ENCODE measurements at regions not wholly inside any gene's neighbourhood (a gene's known extent, or its start where the extent isn't known, plus 50 kb on each side); places are given as distances from the start of the nearest gene placed in this dataset.

DNA sequence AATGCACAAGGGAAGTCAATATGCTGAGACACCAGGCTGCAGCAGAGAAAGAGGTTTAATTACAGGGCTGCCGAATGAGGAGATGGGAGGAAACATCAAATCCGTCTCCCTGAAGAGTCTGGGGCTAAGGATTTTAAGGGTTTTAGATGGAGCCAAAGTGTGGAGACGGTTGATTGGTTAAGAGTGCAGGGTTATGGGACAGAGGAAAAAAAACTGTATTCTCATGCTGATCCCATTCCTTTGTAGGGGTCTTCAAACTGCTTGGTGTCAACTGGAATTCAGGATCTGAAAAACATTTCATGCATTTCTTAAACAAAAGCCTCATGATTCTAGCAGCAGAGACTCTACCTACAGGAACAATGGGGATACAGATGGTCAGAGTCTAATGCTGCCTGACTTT is 96.1 kb upstream of the SYNDIG1 start:
- ATAC-seq (ENCODE audit: low read depth): no peak
- H3K4me3 Mint-ChIP-seq: no peak overlapping the region
- H3K4me1 Mint-ChIP-seq: no peaks in the 10 kb centered on the region
- CTCF ChIA-PET: no interaction called here
- Histone ChIP-seq H3K79me2 (ENCODE audit: control insufficient read depth, insufficient read depth, low read length) (no peaks in the 10 kb centered on the region), H3K9me3 (ENCODE audit: control extremely low read depth in 1 of 3, control insufficient read depth in 2 of 3, insufficient read depth in 1 of 3, low read length in 2 of 3) (no peaks in the 10 kb centered on the region), H3K4me2 (replicated peaks; ENCODE audit: low read depth, low read length, poor library complexity, severe bottlenecking) (no peak overlapping the region), H3K4me1 (ENCODE audit: control insufficient read depth in 2 of 2, insufficient read depth in 2 of 2, low read length in 2 of 2) (no peaks in the 10 kb centered on the region), H3K36me3 (replicated peaks in 1 of 2; ENCODE audit: control extremely low read depth in 1 of 2, control insufficient read depth in 1 of 2, extremely low read depth in 1 of 2, insufficient read depth in 2 of 2, low read length in 1 of 2) (no peaks in the 10 kb centered on the region), H3K27ac (ENCODE audit: low read length in 2 of 2) (no peak overlapping the region), H2AFZ (ENCODE audit: insufficient read depth, low read depth, low read length, poor library complexity, severe bottlenecking) (no peak overlapping the region), H4K20me1 (ENCODE audit: control insufficient read depth, insufficient read depth, low read length, poor library complexity, severe bottlenecking) (no peaks in the 10 kb centered on the region), H3K27me3 (replicated peaks in 1 of 4; ENCODE audit: control extremely low read depth in 1 of 4, control insufficient read depth in 3 of 4, insufficient read depth in 4 of 4, low read length in 3 of 4) (no peaks in the 10 kb centered on the region), H3K9ac (ENCODE audit: low read length) (no peak overlapping the region), H3K4me3 (ENCODE audit: control extremely low read depth in 1 of 5, extremely low read depth in 1 of 5, insufficient read depth in 1 of 5, low read depth in 2 of 5, low read length in 4 of 5) (no peak overlapping the region)
- intact Hi-C loops (cut with micrococcal nuclease): no loop called here
- 100% methylated on average over 3 of the region's 3 CpGs for WGBS (ENCODE audit: insufficient coverage)
- POLR2A ChIA-PET: no interaction called here
- TF ChIP-seq EZH2 (IDR thresholded peaks at IDR 0.05; ENCODE audit: borderline replicate concordance, insufficient read depth, low read depth, low read length, poor library complexity, severe bottlenecking): no peak
- TF ChIP-seq, protein P1, sequence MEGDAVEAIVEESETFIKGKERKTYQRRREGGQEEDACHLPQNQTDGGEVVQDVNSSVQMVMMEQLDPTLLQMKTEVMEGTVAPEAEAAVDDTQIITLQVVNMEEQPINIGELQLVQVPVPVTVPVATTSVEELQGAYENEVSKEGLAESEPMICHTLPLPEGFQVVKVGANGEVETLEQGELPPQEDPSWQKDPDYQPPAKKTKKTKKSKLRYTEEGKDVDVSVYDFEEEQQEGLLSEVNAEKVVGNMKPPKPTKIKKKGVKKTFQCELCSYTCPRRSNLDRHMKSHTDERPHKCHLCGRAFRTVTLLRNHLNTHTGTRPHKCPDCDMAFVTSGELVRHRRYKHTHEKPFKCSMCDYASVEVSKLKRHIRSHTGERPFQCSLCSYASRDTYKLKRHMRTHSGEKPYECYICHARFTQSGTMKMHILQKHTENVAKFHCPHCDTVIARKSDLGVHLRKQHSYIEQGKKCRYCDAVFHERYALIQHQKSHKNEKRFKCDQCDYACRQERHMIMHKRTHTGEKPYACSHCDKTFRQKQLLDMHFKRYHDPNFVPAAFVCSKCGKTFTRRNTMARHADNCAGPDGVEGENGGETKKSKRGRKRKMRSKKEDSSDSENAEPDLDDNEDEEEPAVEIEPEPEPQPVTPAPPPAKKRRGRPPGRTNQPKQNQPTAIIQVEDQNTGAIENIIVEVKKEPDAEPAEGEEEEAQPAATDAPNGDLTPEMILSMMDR (IDR thresholded peaks at IDR 0.05): no peak
- no peak overlapping the region for H3K27ac Mint-ChIP-seq
- no peaks in the 10 kb centered on the region for H3K9me3 Mint-ChIP-seq (ENCODE audit: insufficient read depth)
- DNase-seq: no peak
- no peaks in the 10 kb centered on the region for H3K27me3 Mint-ChIP-seq

DNA sequence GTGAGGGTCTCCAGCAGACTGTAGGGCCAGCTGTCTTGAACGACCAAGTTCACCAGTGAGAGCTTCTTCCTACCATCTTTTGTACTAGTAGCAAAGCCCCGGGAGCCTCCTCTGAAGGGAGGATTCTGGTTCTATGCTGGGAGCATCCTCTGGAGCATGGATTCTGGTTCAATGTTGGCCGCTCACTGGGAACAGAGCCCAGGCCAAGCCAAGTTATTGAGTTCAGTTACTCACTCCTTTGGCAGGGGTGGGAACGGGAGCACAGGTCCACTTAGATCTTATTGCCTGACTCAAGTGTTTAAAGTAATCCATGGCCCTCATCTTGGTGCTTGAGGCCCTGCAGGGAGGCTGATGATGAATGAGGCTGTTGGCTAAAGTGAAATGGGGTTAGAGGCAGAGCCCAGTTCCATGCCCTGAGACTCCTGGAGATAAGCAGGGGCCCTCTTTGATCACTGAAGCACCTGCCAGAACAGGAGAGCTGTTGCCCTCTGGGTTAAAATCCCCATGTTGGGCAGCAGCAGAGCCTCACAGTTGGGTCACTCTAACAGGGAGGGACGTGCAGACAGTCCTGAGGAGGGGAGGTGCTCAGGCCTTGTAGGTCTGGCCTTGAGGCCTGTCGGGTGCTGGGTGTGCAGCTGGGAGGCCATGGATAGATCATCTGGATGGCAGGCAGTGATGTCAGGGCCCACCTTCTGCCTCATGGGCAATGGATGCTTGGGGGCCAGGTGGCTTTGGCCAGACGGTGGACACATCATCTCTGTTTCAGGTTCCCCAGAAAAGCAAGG is 98.3 kb upstream of the SYNDIG1 start:
- H3K9me3 ChIP-seq (ENCODE audit: control extremely low read depth in 1 of 3, control insufficient read depth in 2 of 3, insufficient read depth in 1 of 3, low read length in 2 of 3): no peaks in the 10 kb centered on the region
- TF ChIP-seq, protein P1 (IDR thresholded peaks at IDR 0.05): no peak
- TF ChIP-seq EZH2 (IDR thresholded peaks at IDR 0.05; ENCODE audit: borderline replicate concordance, insufficient read depth, low read depth, low read length, poor library complexity, severe bottlenecking): no peak
- ChIA-PET POLR2A (no interaction called here), CTCF (no interaction called here)
- no peaks in the 10 kb centered on the region for H3K4me1 Mint-ChIP-seq
- 81% methylated on average over 5 of the region's 7 CpGs for WGBS (ENCODE audit: insufficient coverage)
- H3K4me3 Mint-ChIP-seq: no peak overlapping the region
- DNase-seq (no peak), ATAC-seq (ENCODE audit: low read depth) (no peak)
- H3K27me3 Mint-ChIP-seq: no peaks in the 10 kb centered on the region
- no peaks in the 10 kb centered on the region for H3K4me1 ChIP-seq (ENCODE audit: control insufficient read depth in 2 of 2, insufficient read depth in 2 of 2, low read length in 2 of 2)
- no peaks in the 10 kb centered on the region for H4K20me1 ChIP-seq (ENCODE audit: control insufficient read depth, insufficient read depth, low read length, poor library complexity, severe bottlenecking)
- H3K27ac Mint-ChIP-seq: no peak overlapping the region
- no peak overlapping the region for H3K4me2 ChIP-seq (replicated peaks; ENCODE audit: low read depth, low read length, poor library complexity, severe bottlenecking)
- H3K27ac ChIP-seq (ENCODE audit: low read length in 2 of 2): no peak overlapping the region
- H3K36me3 ChIP-seq (replicated peaks in 1 of 2; ENCODE audit: control extremely low read depth in 1 of 2, control insufficient read depth in 1 of 2, extremely low read depth in 1 of 2, insufficient read depth in 2 of 2, low read length in 1 of 2): no peaks in the 10 kb centered on the region
- H3K79me2 ChIP-seq (ENCODE audit: control insufficient read depth, insufficient read depth, low read length): no peaks in the 10 kb centered on the region
- H2AFZ ChIP-seq (ENCODE audit: insufficient read depth, low read depth, low read length, poor library complexity, severe bottlenecking): no peak overlapping the region
- H3K27me3 ChIP-seq (replicated peaks in 1 of 4; ENCODE audit: control extremely low read depth in 1 of 4, control insufficient read depth in 3 of 4, insufficient read depth in 4 of 4, low read length in 3 of 4): peaks cover 0 to 2% (median 0%) of the 10 kb centered on the region in 4 experiments
- intact Hi-C loops (cut with micrococcal nuclease): no loop called here
- H3K4me3 ChIP-seq (ENCODE audit: control extremely low read depth in 1 of 5, extremely low read depth in 1 of 5, insufficient read depth in 1 of 5, low read depth in 2 of 5, low read length in 4 of 5): no peak overlapping the region
- H3K9me3 Mint-ChIP-seq (ENCODE audit: insufficient read depth): no peaks in the 10 kb centered on the region
- H3K9ac ChIP-seq (ENCODE audit: low read length): no peak overlapping the region
